GM19240 (cell line): ENCODE measurements at regions not wholly inside any gene's neighbourhood (a gene's known extent, or its start where the extent isn't known, plus 50 kb on each side); places are given as distances from the start of the nearest gene placed in this dataset.

Experiments used
- DNase-seq: peaks from one replicate; pipeline ENCODE4 v3.0.0; 2011; ENCODE audit warnings: low spot score; ENCODE audit not compliant: insufficient read length

DNA sequence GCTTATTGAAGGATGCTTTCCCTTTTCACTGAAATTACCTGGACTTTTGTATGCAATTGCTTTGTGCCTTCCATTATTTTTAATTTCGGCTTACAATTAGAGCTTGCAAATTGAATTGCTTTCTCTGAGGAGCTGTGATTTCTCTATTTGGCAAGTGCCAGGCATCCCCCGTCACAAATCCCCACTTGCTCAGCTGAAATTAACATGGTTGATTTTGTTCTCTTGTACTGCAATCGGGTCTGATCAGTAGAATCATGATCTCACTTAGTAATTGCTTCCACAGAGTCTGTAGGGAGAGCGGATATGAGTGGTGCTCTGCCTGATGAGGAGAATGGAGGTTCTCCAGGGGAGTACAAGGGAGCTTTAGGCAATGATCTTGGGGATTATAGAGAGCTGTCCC is 495.5 kb upstream of the SGCD start:
- no peak for DNase-seq

DNA sequence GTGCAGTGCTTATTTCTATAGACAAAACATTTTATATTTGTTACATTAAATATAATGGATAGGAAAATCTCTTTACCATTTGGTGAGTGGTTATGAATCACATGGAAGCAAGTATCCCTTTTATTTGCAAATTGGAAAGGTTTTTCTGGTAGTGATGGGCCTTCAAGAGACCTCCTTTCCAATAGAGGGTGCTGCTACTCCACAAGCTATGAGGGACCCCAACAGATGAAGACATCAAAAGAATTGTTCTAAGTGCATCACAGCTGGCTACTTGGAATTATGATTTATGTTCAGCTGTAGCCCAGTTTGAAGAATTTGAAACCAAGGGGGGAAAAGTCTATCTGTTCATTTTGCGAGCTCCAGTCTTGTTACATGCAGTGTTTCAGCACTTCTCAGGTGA is 493.7 kb upstream of the SGCD start:
- no peak for DNase-seq

GRCh38 chr5:155834271-155834975 is 492.5 kb upstream of the SGCD start:
- no peak for DNase-seq

GRCh38 chr5:155836089-155836803 is 490.7 kb upstream of the SGCD start:
- DNase-seq = no peak

GRCh38 chr5:155838394-155838793 is 488.6 kb upstream of the SGCD start:
- no peak for DNase-seq

GRCh38 chr5:155839251-155840037 is 487.5 kb upstream of the SGCD start:
- no peak for DNase-seq

- no peak for DNase-seq
Observed at GRCh38 chr5:155844542-155844941, 482.4 kb upstream of the SGCD start.

DNA sequence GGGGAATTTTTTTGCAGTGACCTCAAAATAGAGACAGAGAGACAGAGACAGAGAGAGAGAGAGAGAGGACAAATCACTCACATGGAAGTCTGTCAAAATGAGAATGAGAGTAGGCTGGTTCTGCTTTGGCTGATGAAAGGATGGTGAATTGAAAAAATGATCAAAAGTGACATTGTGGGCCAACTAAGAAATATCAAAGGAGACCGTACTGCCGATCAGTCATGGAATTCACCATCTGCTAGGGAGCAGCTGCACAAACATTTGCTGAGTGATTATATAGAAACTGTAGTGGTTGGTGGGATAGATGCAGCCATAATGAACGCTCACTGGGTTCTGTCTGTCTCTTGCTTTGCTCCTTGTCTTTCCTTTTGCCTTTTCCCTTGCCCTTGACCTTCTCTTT is 476.6 kb upstream of the SGCD start:
- no peak for DNase-seq

DNA sequence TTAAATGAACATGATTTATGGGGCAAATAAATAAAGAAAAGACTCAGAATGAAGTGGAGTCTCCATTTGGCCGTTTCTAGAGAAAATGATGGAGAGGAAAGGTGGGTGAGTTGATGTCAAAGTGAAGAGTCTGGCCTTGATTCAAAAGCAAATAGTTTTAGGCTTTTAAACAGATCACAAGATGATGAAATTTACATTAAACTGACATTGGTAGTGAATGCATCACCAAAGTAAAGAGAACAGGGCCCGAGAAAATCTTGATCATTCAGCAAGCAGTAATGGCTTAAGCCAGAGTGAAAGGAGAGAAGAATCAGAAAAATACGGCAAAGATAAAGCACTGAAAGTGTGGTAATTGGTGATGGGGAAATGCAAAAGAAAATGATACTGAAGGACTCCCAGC is 460.0 kb upstream of the SGCD start:
- no peak for DNase-seq

DNA sequence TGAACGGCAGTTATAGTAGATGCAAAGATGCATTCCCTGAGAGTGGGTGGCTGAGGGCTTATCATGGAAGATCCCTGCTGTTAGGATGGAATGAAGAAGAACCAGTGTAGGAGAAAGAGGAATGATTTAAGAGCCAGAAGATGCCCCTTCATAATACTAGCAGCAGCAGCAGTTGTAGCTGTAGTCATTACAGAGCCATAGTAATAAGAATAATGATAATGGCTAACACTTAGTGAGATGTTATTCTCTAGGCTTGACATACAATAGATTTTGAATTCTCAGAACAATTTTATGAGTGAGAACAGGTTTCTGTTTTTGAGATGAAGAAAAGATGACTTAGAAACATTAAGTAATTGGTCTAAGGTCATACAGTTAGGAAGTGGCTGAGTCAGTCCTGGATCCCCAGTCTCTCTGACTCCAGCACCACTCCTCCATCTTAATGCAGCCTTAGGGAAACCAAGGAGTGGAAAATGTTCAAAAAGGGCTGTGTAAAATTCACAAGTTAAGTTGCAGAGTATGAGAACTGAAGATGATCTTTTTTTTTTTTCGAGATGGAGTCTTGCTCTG is 459.4 kb upstream of the SGCD start:
- no peak for DNase-seq

GRCh38 chr5:155870636-155871035 is 456.3 kb upstream of the SGCD start:
- DNase-seq = no peak

DNA sequence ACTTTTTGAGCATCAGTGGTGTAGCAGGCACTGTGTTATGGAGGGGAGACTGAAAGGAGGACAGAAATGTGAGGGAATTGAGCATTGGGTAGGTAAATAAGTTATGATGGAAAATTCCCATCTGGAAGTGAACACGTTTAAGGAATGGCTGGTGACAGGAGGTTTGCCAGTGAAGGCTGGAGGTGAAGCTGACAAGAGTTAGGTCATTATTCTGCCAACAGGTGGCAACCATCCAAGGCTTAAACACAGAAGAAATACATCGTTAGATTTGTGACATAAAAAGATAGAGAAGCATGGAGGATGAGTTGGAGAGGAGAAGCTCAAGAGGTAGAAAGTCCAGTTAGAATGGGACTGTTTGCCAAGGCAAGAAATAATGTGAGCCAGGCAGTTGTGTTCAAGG is 455.3 kb upstream of the SGCD start:
- DNase-seq = no peak

DNA sequence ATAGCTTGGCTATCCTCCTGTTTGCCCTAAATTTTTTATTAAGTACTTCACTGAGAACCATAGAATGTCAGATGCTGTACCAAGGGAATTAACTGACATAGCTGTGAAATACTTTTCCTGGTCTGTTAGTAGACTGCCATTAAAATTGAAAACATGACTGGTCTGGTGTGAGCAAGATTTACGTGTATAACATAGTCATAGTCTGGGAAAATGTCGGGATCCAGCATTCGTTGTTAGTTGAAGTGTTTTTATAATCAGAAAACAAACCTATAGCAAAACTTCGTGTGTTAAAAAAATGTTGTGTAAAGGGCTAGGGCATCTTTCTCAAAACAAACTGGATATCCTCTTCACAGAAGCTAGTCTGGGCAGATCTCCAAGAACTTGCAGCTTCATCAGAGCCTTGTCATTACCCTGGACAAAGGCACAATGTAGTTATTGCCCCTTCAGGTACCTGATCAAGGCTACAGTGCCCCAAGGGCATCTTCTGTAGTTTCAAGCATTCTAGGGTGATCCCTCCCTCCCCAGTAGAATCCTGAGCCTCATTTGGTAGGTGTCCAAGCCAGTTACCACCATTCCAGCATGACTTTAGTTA is 454.2 kb upstream of the SGCD start:
- no peak for DNase-seq

DNA sequence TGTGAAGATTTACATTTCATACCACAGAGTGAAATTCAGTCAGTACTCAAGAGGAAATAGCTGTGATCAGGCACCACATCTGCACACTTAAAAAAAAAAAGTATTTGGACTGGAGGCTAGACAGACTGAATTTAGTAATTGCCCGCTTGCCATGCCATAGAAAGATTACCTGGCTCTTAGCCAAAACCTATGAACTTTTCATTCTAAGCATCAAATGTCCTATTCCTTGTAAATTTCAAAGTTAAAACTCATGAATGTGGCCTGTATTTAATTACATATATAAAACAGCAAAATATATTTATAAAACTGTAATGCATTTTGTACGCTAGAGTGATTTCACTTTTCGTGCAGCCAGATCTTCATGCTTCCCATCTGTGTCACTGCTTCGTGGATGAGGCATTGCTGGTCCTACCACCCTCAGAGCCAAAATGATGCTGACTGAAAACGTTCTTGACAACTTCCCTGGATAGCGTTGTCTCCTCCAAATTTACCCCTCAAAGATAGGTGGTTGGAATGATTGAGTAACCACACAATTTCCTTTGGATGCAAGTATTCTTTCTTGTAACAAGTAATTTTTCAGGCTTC is 447.9 kb upstream of the SGCD start:
- no peak for DNase-seq

DNA sequence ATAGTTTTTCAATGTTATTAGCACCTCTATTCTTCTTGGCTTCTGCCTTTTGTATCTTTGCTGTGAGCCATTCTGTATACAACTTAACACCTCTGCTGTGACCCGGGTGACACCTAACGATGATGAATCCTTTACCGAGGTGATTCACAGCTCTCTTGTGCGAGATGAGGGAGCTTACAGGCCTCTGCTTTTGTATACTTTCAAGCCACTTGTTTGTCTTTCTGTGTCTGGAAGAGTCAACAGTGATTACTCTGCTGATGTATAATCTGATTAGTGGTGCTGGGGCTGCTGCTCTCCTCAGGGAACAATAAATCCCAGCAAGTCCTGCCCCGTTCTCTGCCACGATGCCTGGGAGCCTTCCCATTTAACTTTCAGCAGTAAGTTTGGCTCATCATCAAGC is 442.9 kb upstream of the SGCD start:
- DNase-seq = no peak

DNA sequence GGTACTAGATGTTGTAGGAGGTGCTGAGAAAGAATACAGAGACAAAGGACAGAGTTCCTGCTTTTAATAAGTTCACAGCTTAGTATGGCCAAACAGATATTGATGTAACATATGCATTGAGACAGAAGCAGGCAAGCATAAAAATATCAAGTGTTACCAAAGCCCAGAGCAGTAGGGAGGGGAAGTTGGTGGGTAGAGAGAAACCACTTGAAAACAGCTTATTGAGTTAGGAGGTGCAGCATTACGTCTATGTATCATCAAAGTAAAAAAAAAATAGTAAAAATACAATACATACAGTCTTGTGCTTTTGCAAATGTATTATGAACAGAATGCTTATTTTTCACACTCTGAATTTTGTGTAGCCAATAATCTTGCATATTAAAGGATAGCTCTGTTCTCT is 441.8 kb upstream of the SGCD start:
- no peak for DNase-seq

- no peak for DNase-seq
Observed at GRCh38 chr5:155886311-155887031, 440.5 kb upstream of the SGCD start.

DNA sequence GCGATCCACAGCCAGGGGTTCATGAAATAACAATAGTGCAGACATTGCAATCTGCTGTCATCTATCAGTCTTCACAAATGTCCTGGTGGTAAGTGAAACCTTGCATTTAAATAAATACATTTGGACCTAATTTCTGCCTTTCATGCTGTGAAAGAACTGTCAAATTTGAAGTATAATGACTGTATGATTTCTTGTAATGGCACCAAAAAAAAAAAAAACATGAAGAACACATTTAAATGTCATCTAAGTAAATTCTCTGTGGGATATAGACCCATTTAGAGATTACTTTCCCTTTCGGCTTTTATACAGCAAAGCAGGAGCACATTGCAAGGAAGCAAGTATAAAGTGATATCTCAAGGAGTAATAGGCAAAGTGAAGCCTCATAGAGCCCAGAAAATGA is 431.5 kb upstream of the SGCD start:
- no peak for DNase-seq

DNA sequence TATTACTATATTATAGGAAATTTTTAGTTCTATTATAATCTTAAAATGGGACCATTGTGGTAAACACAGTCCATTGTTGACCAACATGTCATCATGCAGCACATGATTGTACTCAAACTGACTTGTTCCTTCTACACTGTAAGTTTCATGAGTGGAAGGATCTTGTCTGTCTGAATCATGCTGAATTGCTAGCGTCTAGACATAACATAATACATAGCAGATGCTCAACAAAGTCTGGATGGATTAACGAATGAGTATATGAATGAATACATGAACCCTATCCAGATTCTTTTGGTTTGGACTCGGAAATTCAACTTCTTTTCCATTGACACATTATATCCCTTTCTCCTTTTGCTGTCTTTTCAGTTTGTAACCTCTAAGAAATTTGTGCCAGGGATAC is 429.2 kb upstream of the SGCD start:
- no peak for DNase-seq

DNA sequence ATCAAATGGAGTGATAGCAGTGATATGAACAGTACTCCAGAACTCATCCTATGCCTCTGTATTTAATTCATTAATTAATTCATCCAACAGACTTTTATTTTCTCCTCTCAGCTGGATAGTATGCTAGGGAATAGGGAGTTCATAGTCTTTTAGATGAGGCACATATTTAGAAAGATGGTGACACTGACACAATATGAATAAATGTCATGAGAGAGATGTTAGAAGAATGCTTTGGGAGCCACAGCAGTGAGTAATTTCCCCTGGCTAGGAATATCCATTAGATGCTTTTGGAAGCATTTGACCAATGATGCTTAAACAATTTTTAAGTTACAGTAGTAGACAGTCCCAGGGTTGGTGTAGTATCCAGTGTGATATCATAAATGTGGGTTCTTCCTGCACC is 428.7 kb upstream of the SGCD start:
- DNase-seq = no peak

- DNase-seq = no peak
Observed at GRCh38 chr5:155903791-155904190, 423.2 kb upstream of the SGCD start.
